GM19452 (cell line): ENCODE measurements at regions not wholly inside any gene's neighbourhood (a gene's known extent, or its start where the extent isn't known, plus 50 kb on each side); places are given as distances from the start of the nearest gene placed in this dataset.
"Not testable (repeated sequence)": the region's sequence is repeated elsewhere in the genome, so short reads cannot be mapped to it uniquely, and the experiment has no call there.

Experiments used
- ATAC-seq: cut with Tn5 transposase; IDR thresholded peaks from one replicate; pipeline ENCODE4 v1.9.1; 2021; ENCODE audit not compliant: unreplicated experiment

DNA sequence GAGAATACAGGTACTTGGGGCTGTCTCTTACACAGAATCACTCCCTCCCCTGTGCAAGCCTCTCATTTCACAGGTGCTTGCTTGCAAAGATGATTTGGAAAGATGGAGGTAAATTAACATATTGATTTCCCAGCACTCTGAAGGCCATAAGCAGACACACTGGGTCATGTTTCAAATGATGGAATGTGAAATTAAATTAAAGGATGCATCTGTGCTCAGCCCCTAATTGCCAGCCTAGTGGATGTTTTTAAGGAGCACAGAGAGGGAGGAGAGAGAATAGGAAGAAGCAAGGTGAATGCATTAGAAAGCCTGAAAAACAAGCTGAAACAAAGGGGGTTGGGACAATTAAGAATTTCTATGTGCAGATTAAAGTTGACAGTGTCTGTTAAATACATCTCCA, 96.1 kb upstream of the GRIP1 start:
- ATAC-seq = no peak

DNA sequence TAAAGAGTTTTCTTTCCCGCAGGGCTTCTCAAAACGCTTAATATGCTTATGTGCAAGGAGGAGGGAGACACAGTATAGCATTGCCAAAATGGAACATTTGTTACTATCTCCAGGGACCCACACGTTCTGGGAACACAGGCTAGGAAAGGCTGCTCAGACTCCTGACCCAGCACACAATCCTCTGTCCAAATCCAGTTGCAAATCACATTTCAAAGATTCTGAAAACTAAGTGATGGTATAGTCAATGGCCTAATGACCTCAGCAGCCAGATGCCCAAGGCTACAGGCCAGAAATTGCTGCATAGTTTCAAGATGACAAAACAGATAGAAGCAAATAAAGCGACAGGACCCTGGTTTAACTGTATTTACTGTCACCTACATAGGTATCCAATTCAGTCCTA, 97.0 kb upstream of the GRIP1 start:
- no peak for ATAC-seq

DNA sequence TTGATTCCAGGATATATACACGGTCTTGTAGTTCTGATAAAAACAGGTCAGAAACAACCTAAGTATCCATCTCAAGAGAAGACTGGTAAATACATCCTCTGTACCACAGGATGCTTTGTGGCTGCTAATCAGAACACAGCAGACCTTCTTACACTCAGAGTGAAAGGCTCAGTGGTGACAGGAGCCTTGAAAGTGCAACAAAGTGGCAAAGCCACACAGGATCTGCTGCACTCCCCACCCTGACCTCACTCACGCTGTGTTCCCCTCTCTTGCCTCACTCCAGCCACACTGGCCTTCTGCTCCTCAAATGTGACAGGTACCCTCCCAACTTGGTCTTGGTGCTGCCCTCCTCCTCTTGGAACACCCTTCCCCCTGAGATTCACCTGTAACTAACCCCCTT, 98.1 kb upstream of the GRIP1 start:
- ATAC-seq = peak; percentile 97

DNA sequence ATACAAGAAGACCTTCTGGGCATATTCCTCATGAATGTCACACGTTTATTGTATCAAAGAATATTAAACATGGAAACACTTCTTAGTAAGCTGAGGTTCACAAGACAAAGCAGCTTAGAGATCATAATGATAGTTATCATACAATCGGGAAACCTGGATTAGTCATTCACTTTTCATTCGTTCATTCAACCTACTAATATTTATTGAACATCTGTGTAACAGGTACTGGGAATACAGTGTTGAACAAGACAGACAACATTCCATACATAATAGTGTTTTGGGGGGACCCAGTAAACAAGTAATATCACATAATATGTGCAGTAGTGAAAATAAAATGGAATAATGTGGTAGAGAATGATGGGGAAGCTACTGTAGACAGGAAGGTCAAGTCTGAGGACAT, 100.6 kb upstream of the GRIP1 start:
- ATAC-seq = no peak

DNA sequence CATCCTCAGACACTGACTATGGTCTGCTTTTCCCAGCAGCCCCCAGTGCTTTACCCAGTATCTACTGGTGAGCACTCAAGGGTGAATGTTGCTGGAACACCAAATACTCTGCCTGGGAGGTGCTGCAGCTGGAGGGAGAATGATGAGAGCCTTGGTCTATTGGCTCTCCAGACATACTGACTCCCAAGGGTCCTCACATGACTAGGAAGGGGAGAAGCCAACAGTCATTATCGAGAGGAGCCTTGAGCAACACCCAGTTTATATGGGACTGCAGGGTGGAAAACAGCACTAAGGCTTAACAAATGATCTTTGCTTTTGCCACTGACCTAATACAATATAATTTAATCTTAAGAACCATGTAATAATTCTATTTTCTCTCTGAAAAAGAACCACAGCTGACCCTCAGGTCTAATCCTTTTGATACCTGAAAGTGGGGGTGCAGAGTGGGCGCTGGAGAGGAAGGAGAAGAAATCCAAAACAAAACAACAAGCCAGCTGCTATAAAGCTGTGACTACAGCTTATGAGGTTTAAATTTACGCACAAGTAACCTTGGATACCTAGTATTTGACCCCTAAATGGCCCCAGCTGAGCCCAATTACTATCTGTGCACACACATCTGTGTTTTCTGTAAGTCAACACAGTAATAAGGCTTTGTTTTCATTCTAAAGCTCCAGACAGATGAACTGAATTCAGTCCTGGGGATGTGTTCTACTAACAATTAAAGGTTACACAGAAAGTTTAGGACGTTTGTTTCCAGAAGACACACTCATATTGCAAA, 107.8 kb upstream of the GRIP1 start:
- ATAC-seq = no peak

DNA sequence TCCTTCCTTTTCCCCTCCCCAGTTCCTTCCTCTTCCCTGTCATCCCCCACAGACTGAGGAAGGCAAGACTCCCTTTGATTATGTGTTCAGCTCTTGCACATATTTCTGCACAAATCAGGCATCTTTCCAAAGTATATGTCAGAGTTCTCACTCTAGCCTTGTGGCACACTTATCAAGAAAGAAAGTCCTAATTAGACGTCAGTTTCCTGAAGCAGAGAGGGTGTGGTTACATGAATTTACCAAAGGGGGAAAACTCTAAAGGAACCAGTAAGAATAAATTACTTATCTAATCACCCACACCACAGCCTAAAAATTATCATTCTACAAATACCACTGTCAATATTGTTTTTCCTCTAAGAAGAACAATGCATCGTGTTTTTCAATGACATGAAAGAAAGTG, 120.7 kb upstream of the GRIP1 start:
- ATAC-seq = no peak

DNA sequence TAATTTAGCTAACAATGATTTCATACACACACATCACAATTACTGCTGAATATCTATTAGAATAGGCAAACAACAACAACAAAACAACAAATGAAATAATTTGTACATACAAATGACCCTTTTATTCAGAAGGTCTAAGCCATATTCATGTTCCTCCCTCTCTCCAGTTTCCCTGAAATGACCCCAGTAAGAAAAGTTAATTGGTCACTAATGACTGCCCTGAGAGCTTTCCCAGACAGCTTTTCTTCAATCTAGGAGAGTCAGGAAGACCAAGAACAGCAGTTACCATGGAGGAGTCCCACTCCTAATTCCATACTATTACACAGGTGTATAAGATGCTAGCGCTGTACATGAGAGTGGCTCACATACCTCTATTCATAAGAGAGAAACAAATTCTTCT, 121.2 kb upstream of the GRIP1 start:
- no peak for ATAC-seq

DNA sequence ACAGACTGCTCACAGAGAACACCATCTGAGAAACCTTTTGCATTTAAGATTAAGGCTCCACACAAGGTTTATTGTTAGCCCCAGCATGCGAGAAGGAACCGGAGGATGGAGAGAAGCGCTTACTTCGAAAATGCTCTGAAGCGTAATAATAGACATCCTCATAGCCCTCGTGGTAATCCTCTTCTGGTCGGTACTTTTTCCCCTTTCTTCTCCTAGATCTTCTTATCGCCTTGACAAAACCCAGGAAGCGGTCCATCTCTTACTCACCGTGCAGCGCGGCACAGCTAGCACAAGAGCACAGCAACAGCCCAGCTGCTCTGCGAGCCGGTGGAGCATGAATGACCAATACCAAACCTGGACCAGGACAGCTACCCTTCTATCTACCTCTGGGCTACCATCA, 125.1 kb upstream of the GRIP1 start:
- no peak for ATAC-seq

DNA sequence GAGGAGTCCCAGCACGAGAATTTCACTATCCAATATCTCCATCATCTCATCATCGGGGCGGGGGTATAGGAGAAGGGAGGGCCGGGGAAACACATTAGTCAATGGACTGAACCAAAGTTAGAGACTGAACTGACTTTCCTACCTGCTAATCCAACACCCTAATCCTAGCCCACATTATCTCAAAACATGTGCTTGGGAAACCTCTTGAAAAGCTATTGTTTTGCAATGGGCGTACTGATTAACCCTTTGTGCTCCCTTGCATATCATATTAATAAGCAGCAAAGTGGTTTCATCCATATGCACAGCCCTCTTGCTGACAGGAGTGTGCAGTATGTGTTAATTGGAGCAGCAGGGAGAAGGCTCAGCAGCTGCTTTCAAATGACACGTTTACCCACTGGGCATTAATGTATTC, 125.7 kb upstream of the GRIP1 start:
- ATAC-seq = no peak

DNA sequence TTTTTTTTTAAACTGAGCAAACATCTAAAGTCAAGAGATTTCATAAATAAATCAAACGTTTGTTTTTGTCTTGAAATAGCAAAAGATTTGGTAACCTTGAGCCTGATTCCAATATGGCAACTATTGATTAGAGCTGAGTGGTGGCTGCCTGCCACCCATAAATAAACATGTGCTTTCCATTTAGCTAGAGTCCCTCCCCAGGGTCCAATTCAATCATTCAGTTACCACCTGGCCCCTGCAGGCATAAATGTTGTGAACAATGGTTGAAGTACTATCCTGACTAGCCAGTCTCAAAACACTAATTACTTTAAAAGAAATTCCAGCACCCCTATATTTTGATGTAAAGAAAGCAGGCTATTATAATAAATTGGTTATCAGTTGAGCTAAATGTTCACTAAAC, 129.7 kb upstream of the GRIP1 start:
- no peak for ATAC-seq

DNA sequence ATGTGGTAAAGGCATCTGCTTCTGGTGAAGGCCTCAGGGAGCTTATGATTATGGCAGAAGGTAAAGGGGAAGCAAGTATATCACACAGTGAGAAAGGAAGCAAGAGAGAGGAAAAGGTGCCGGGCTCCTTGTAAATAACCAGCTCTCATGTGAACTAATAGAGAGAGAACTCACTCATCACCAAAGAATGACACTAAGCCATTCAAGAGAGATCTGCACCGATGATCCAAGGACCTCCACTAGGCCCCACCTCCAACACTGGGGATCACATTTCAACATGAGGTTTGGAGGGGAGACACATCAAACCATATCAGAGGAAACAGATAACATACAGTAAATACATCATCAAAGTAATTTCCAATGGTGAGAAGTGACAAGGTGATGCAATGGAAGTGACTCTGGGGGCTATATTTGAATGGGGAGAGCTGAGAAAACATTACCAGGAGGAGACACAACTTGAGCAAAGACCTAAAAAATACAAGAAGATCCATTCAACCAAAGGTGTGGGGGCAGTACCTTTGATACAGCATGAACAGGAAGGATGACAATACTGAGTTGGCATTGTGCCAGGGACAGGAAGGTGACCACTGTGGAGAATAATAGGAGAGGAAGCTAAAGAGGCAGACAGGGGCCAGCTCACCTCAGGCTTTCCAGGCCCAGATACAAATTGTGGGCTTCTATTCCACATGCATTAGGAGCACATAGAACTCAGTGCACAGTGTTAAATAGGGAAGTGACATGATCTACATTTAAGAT, 134.4 kb upstream of the GRIP1 start:
- ATAC-seq = no peak

DNA sequence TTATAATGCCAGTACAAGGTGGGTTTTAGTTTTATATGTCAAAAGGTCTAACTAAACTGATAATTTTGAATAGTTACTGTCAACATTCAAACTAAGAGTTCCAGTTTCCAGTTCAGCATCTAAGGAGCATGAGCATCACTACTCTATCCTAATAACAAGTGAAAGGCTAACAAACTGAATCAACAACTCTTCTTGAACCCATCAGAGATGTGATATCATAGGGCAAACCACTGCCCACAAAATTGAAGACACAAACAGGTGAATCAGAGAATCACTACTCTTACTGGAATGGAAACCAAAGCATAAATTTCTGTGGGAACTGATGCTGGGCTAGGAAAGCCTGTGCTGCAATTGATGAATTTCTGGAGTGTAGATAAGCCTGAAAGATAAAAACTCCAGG, 140.7 kb upstream of the GRIP1 start:
- ATAC-seq = no peak

DNA sequence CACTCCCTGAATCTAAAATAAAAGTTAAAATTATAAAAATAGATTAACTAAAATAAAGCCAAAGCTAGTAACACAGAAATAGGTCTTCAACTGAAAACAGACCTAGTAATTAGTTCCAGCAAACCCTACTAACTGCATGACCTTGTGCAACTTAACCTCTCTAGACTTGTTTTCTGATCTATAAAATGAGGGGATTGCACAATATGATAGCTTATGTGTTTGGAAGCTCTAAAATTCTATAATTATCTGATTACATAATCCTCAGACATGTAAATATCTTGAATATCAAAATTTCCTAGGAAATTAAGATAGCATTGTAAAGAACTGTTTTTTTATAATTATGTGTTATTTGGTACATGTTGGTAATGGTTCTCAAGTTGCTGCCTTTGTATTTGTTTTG, 144.1 kb upstream of the GRIP1 start:
- no peak for ATAC-seq

DNA sequence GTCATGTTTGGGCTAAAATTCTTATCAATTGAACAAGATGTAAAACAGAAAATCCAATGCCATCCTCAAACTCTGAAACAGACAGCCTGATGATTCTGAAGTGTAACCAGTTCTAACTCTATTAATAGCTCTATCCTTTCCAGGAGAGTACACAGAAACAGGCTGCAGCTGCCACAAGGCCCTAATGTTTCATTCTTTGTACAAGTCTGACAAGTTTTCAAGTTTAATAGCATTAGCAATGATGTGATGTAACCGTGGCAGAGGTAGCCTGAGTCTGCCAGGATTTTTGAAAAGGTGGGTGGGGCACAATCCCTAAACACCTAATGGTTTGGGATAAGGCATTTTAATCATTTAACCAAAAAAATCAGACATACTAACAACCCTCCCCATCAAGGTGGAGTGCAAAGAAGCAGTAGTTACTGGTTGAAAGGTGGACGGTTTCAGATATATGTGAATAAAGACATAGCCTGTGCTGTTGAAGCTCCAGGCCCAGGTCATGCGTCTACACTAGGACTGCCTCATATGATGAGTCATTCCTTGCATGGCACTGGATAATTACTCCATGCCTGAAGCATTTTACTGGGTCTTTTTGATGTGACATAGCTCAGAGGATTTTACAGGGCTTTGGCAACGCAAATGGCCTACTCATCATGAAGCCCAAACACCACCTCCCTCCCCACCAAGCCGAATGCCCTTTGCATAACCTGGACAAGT, 145.1 kb upstream of the GRIP1 start:
- no peak for ATAC-seq

DNA sequence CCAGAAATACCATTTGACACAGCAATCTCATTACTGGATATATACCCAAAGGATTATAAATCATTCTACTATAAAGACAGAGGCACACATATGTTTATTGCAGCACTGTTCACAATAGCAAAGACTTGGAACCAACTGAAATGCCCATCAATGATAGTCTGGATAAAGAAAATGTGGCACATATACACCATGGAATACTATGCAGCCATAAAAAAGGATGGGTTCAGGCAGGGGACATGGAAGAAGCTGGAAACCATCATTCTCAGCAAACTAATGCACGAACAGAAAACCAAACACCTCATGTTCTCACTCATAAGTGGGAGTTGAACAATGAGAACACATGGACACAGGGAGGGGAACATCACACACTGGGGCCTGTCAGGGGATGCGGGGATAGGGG, 147.0 kb upstream of the GRIP1 start:
- ATAC-seq = not testable (repeated sequence)

DNA sequence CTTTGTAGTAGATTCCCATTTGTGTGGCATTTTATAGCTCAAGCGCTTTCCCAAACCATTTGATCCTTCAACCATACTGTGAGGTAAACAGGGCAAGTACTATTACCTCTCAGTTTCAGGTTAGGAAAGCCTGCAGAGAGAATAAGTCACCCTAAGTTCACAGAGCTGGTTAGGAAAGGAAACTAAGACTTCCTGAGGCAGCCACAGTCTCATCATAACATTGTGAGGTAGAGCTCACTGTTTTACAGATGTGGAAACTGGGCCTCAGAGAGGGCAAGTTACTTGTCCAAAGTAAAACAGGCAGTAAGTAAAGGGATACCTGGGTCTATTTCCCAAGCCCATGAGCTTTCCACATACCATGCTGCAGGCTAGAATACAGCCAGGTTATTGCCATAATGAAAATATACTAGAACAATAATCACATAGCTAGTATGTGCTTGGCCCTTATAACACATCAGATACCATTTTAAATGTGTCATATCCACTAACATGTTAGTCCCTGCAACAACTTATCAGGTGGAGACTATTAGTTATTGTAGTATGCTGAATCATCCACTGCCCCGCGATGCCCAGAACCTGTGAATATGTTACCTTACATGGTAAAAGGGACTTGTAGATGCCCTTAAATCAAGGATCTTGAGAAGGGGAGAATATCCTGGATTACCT, 150.9 kb upstream of the GRIP1 start:
- no peak for ATAC-seq

DNA sequence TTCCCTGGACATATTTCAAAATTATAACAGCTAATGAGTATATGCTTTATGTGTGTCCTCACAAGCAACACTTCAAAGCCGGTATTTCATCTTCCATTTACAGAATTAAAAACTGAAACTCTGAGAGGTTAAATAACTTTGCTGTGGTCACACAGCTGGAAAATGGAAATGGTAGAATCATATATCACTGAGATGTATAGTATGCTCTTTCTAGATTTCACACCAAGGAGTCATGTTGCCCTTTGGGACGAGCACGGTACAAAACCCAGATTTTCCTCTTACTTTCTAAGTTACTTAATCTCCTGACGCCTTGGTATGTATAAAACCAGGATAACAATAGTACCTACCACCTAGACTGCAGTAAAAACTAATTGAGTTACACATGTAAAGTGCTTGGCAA, 152.6 kb upstream of the GRIP1 start:
- no peak for ATAC-seq

DNA sequence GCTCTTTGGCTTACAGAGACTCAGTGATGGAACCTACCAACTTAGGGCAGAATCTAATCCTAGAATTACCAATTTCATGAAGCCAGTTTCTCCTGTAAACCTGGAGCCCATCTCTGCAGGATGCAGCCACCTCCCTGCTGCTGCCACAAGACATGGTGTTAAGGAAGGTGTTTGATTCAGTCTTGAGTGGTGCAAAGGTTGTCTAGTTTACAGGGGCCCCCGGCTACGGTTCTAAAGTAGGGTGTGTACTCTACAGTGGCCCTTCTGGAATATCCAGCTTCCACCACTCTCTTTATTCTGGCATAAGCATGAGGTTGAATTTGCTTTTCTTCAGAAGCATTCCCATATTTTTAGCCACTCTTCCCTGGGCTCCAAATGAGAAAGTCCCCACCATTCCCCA, 154.1 kb upstream of the GRIP1 start:
- ATAC-seq = no peak

DNA sequence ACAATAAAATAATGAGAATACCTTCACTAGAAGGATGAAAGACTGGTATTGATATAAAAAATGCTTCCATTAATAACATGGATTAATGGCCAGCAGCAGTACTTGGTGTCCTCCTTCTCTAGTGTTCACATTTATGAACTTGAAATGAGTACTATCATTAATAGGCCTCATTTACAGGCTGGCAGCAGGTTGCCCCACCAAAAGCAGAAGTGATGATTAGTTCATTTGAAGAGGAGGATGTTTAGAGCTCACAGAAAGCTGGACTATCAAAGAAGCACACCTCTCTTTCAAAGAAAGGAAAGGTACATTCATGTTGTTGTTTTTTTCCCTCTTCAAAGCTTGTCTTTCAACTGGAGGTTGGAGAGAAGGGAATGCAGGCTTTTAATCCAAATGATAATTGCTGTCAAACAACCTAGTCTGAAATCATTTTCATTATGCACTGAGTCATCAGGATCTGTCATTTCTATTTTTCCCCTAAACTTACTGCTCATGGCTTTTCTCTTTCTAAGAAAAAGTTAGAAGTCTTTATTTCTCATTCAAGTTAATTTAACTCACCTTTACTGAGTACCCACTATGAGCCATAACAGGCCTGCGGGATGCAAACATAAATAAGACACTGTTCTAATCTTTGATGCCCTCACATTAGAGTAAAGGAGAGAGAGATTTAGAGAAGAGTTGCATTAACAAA, 157.9 kb upstream of the GRIP1 start:
- ATAC-seq = no peak

DNA sequence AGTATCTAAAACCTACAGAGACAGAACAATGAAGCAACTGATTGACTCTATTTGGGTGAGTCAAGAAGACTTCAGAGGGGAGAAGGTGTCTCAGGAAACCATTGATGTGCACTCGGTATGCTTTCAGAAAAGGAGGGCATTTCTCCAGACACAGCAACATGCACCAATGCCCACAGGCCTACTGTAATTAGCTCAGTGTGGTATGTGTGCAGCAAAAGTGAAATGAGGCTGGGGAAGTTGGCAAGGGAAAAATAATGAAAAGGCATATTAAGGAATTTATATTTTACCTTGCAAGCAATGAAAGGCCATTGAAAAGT, 158.4 kb upstream of the GRIP1 start:
- no peak for ATAC-seq

DNA sequence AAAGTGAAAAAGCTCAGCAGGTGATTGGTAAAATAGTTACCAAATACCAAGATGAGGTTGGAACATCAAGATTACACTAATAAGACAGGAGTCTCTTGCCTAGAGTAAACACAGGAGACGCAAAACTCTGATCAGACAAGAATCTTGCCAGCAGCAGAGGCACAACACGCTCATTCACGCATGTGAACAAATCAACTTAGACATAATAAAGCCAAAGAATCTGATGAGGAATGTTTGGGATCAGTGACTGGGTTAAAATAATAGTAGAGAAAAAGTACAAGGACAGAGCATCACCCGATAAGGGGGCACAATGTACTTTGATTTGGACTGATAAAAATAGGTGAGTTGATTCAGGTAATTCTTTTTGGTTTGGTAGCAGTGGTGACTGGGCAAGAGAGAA, 159.5 kb upstream of the GRIP1 start:
- no peak for ATAC-seq
